ENCODE measurements at regions not wholly inside any gene's neighbourhood (a gene's known extent, or its start where the extent isn't known, plus 50 kb on each side); places are given as distances from the start of the nearest gene placed in this dataset.

DNA sequence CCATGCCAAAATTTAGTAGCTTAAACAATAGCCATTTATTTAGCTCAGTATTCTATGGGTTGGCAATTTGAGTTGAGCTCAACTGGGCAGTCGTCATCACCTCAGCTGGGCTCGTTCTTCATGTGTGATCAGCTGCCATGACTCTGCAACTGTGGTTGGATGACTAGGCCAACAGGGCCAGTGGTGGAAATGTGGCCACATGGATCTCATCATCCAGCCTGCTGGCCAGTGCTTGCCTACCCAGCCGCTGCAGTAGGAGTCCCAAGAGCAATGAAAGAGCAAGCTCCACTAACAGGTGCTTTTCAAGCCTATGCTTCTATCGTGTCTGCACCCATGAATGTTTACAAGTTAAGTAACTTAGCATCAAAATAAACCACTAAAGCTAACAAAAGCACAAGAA, 158.0 kb downstream of the ATPSCKMT start:
- Histone ChIP-seq H3K27ac (ENCODE audit: low read depth, low read length) (no peak overlapping the region), H3K9me3 (ENCODE audit: control insufficient read depth in 5 of 5, low read length in 5 of 5) (peaks cover 0 to 16% (median 10%) of the 10 kb centered on the region in 5 donors), H3K4me1 (ENCODE audit: control insufficient read depth in 5 of 5, insufficient read depth in 5 of 5, low read length in 5 of 5) (no peaks in the 10 kb centered on the region), H3K36me3 (ENCODE audit: control insufficient read depth in 5 of 5, insufficient read depth in 5 of 5, low read length in 5 of 5) (no peaks in the 10 kb centered on the region), H3K27me3 (ENCODE audit: control insufficient read depth in 5 of 5, insufficient read depth in 4 of 5, low read length in 5 of 5) (no peaks in the 10 kb centered on the region), H3K4me3 (ENCODE audit: low read depth in 1 of 5, low read length in 5 of 5) (no peak overlapping the region), H3K9ac (ENCODE audit: low read length in 5 of 5) (no peak overlapping the region)

DNA sequence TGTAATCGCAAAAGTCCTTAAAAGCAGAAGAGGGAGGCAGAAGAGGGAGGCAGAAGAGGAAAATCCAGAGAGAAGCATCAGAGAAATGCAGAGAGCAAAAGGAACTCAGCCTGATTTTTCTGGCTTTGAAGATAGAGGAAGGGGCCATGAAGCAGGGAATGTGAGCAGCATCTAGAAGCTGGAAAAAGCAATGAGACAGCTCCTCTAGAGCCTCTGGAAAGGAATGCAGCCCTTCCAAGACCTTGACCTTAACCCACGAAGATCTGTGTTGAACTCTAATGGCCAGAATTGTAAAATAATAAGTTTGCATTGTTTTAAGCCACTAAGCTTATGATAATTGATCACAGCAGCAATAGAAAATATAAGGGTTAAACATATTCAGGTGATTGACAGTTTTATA, 159.6 kb downstream of the ATPSCKMT start:
- Histone ChIP-seq H3K9ac (ENCODE audit: low read length in 5 of 5) (no peak overlapping the region), H3K4me1 (ENCODE audit: control insufficient read depth in 5 of 5, insufficient read depth in 5 of 5, low read length in 5 of 5) (no peaks in the 10 kb centered on the region), H3K27me3 (ENCODE audit: control insufficient read depth in 5 of 5, insufficient read depth in 4 of 5, low read length in 5 of 5) (no peaks in the 10 kb centered on the region), H3K36me3 (ENCODE audit: control insufficient read depth in 5 of 5, insufficient read depth in 5 of 5, low read length in 5 of 5) (no peaks in the 10 kb centered on the region), H3K9me3 (ENCODE audit: control insufficient read depth in 5 of 5, low read length in 5 of 5) (peaks cover 0 to 16% (median 10%) of the 10 kb centered on the region in 5 donors), H3K4me3 (ENCODE audit: low read depth in 1 of 5, low read length in 5 of 5) (no peak overlapping the region), H3K27ac (ENCODE audit: low read depth, low read length) (no peak overlapping the region)

DNA sequence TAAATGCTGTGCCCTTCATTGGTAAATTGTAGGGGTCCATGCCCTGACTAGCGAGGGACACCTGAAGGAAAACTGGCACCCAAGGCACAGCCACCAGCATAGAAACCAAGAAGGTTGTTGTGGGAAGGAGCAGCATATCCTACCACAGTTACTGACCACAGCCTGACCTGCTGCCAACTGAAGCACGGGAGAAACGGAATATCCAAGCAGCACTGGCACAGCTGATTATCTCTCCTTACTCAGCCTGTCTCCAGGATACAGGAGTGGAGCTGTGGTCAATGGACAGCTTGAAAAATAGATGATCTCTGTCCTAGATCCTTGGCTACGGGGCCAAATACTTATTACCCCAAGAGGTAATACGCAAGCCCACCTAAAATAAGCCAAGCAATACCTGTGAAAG, 164.5 kb downstream of the ATPSCKMT start:
- H3K4me1 ChIP-seq (ENCODE audit: control insufficient read depth in 5 of 5, insufficient read depth in 5 of 5, low read length in 5 of 5), result no peaks in the 10 kb centered on the region
- H3K4me3 ChIP-seq (ENCODE audit: low read depth in 1 of 5, low read length in 5 of 5), result no peak overlapping the region
- H3K27ac ChIP-seq (ENCODE audit: low read depth, low read length), result no peak overlapping the region
- no peaks in the 10 kb centered on the region for H3K27me3 ChIP-seq (ENCODE audit: control insufficient read depth in 5 of 5, insufficient read depth in 4 of 5, low read length in 5 of 5)
- H3K36me3 ChIP-seq (ENCODE audit: control insufficient read depth in 5 of 5, insufficient read depth in 5 of 5, low read length in 5 of 5), result no peaks in the 10 kb centered on the region
- no peak overlapping the region for H3K9ac ChIP-seq (ENCODE audit: low read length in 5 of 5)
- H3K9me3 ChIP-seq (ENCODE audit: control insufficient read depth in 5 of 5, low read length in 5 of 5), result peaks cover 0 to 9% (median 4%) of the 10 kb centered on the region in 5 donors

DNA sequence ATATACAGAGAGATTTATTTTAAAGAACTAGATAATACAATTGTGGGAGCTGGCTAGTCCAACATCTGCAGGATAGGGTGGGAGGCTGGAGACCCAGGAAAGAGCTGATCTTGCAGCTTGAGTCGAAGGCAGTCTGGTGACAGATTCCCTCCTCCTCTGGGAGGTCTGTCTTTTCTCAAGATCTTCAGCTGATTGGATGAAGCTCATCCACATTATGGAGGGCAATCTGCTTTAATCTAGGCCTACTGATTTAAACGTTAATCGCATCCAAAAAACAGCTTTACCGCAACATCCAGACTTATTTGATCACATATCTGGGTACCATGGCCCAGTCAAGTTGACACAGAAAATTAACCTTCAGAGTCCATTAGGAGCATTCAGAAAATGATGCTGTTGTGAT, 168.1 kb downstream of the ATPSCKMT start:
- H3K4me3 ChIP-seq (ENCODE audit: low read depth in 1 of 5, low read length in 5 of 5), result no peak overlapping the region
- no peak overlapping the region for H3K9ac ChIP-seq (ENCODE audit: low read length in 5 of 5)
- no peak overlapping the region for H3K27ac ChIP-seq (ENCODE audit: low read depth, low read length)
- H3K9me3 ChIP-seq (ENCODE audit: control insufficient read depth in 5 of 5, low read length in 5 of 5), result no peaks in the 10 kb centered on the region
- peaks cover 0 to 6% (median 0%) of the 10 kb centered on the region in 5 donors for H3K27me3 ChIP-seq (ENCODE audit: control insufficient read depth in 5 of 5, insufficient read depth in 4 of 5, low read length in 5 of 5)
- H3K36me3 ChIP-seq (ENCODE audit: control insufficient read depth in 5 of 5, insufficient read depth in 5 of 5, low read length in 5 of 5), result no peaks in the 10 kb centered on the region
- H3K4me1 ChIP-seq (ENCODE audit: control insufficient read depth in 5 of 5, insufficient read depth in 5 of 5, low read length in 5 of 5), result no peaks in the 10 kb centered on the region

DNA sequence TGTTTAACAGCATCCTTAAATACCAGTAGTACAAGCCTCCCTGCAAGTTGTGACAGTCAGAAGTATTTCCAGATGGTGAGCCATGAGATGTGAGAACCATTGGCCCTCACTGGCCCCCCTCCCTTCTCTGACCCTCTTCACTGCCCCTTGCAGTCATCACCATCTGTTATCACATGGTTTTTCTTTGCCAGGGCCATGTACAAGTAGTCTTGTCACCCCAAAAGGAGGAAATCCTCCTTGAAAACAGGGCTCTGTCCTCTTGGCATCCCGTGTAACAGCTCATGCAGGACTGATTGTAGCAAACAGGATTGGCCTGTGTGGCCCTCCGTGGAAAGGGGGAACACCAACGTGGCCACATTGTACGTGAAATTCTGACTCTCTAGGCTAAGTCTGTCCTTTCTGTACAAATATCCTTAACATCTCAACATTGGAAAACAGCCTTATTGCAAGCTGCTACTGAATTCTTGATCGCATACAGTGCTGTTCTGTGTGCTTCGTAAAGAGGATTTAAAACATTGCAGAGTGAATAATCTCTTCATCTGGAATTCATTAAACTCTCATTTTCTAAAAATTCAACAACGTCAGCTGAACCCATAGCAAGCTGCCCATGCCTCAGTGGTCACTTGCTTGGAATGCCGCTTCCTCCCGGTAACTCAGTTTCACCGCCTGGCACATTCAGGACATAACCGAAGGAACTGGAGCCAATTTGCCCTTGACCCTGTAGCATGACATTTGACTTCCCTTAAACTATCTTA, 171.7 kb downstream of the ATPSCKMT start:
- Histone ChIP-seq H3K27me3 (ENCODE audit: control insufficient read depth in 5 of 5, insufficient read depth in 4 of 5, low read length in 5 of 5) (peaks cover 0 to 6% (median 0%) of the 10 kb centered on the region in 5 donors), H3K9ac (ENCODE audit: low read length in 5 of 5) (no peak overlapping the region), H3K36me3 (ENCODE audit: control insufficient read depth in 5 of 5, insufficient read depth in 5 of 5, low read length in 5 of 5) (no peaks in the 10 kb centered on the region), H3K4me3 (ENCODE audit: low read depth in 1 of 5, low read length in 5 of 5) (no peak overlapping the region), H3K4me1 (ENCODE audit: control insufficient read depth in 5 of 5, insufficient read depth in 5 of 5, low read length in 5 of 5) (no peaks in the 10 kb centered on the region), H3K27ac (ENCODE audit: low read depth, low read length) (no peak overlapping the region), H3K9me3 (ENCODE audit: control insufficient read depth in 5 of 5, low read length in 5 of 5) (no peaks in the 10 kb centered on the region)

DNA sequence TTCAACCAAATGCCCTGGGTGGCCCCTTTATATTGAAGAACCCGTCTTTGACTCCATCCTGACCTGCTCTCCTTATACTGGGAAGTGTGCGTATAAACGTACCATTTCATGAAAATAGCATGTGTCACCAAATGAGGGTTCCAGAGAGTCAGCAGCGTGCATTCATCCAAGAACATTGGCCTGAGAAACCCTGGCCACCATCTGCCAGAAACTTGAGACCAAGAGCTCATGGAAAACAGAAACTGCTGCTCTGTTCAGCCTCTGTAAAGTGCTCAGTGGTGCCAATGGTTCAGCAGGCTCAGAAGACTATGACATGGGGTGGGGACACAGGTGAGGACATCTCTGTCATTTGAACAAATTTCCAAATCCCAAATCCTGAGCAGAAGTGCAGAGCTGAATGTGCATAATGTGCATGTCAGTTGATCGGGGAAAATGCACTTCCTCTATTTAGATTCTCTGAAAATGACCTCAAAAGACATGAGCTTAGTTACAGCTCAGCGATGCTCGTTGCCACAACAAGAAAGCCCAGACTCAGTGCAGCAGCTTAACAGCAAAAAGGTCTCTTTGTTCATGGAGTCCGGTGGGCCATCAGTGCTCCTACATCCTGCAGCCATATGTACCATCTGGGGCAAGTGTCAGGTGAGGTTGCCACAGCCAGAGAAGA, 176.1 kb downstream of the ATPSCKMT start:
- Histone ChIP-seq H3K27ac (ENCODE audit: low read depth, low read length) (no peak overlapping the region), H3K9ac (ENCODE audit: low read length in 5 of 5) (no peak overlapping the region), H3K9me3 (ENCODE audit: control insufficient read depth in 5 of 5, low read length in 5 of 5) (no peaks in the 10 kb centered on the region), H3K27me3 (ENCODE audit: control insufficient read depth in 5 of 5, insufficient read depth in 4 of 5, low read length in 5 of 5) (peaks cover 0 to 6% (median 0%) of the 10 kb centered on the region in 5 donors), H3K4me1 (ENCODE audit: control insufficient read depth in 5 of 5, insufficient read depth in 5 of 5, low read length in 5 of 5) (no peaks in the 10 kb centered on the region), H3K36me3 (ENCODE audit: control insufficient read depth in 5 of 5, insufficient read depth in 5 of 5, low read length in 5 of 5) (no peaks in the 10 kb centered on the region), H3K4me3 (ENCODE audit: low read depth in 1 of 5, low read length in 5 of 5) (no peak overlapping the region)

DNA sequence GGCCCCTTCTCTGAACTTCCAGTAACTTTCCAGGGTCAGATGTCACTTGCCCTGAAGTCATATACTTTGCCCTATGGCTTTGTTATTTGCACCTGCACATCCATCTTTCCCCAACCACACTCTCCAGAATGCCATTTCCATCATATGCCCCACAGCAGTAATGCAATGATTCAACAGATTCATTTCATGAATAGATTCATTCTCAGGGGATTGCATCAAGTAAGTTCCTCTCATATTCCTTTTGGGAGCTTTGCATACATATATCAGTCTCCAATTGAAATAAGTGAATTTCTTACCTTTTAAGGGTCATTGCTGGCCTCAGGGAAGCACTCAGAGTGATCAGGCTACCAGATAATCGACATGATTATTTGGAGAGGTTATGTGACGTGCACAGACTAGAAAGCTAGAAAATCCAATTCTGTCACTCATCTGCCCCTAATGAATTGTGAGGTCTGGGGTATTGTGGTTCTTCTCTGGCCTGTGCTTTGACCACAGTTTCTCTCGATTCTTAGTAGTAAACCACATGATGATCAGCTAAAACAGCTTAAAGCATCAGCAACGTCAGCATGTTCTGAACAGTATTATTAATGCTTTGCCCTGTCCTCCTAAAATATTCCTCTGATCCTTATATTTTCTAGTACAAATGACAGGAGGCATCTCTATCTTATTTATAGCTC, 179.9 kb downstream of the ATPSCKMT start:
- H3K4me3 ChIP-seq (ENCODE audit: low read depth in 1 of 5, low read length in 5 of 5), result no peak overlapping the region
- H3K9me3 ChIP-seq (ENCODE audit: control insufficient read depth in 5 of 5, low read length in 5 of 5), result no peaks in the 10 kb centered on the region
- no peak overlapping the region for H3K27ac ChIP-seq (ENCODE audit: low read depth, low read length)
- H3K27me3 ChIP-seq (ENCODE audit: control insufficient read depth in 5 of 5, insufficient read depth in 4 of 5, low read length in 5 of 5), result no peaks in the 10 kb centered on the region
- H3K4me1 ChIP-seq (ENCODE audit: control insufficient read depth in 5 of 5, insufficient read depth in 5 of 5, low read length in 5 of 5), result no peaks in the 10 kb centered on the region
- H3K9ac ChIP-seq (ENCODE audit: low read length in 5 of 5), result no peak overlapping the region
- H3K36me3 ChIP-seq (ENCODE audit: control insufficient read depth in 5 of 5, insufficient read depth in 5 of 5, low read length in 5 of 5), result no peaks in the 10 kb centered on the region

DNA sequence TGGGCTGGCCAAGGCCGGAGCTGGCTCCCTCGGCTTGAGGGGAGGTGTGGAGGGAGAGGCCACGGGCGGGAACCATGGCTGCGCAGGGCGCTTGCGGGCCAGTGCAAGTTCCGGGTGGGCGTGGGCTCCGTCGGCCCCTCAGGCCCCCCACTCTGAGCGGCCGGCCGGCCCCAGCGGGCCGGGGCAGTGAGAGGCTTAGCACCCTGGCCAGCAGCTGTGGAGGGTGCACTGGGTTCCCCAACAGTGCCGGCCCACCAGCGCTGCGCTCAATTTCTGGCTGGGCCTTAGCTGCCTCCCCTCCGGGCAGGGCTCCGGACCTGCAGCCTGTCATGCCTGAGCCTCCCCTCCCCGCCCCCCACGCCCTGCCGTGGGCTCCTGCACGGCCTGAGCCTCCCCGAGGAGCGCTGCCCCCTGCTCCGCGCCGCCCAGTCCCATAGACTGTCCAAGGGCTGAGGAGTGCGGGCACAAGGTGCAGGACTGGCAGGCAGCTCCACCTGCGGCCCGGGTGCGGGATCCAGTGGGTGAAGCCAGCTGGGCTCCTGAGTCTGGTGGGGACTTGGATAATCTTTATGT, 184.2 kb downstream of the ATPSCKMT start:
- Histone ChIP-seq H3K36me3 (ENCODE audit: control insufficient read depth in 5 of 5, insufficient read depth in 5 of 5, low read length in 5 of 5) (no peaks in the 10 kb centered on the region), H3K4me1 (ENCODE audit: control insufficient read depth in 5 of 5, insufficient read depth in 5 of 5, low read length in 5 of 5) (no peaks in the 10 kb centered on the region), H3K9me3 (ENCODE audit: control insufficient read depth in 5 of 5, low read length in 5 of 5) (no peaks in the 10 kb centered on the region), H3K4me3 (ENCODE audit: low read depth in 1 of 5, low read length in 5 of 5) (no peak overlapping the region), H3K27me3 (ENCODE audit: control insufficient read depth in 5 of 5, insufficient read depth in 4 of 5, low read length in 5 of 5) (no peaks in the 10 kb centered on the region), H3K27ac (ENCODE audit: low read depth, low read length) (no peak overlapping the region), H3K9ac (ENCODE audit: low read length in 5 of 5) (no peak overlapping the region)

DNA sequence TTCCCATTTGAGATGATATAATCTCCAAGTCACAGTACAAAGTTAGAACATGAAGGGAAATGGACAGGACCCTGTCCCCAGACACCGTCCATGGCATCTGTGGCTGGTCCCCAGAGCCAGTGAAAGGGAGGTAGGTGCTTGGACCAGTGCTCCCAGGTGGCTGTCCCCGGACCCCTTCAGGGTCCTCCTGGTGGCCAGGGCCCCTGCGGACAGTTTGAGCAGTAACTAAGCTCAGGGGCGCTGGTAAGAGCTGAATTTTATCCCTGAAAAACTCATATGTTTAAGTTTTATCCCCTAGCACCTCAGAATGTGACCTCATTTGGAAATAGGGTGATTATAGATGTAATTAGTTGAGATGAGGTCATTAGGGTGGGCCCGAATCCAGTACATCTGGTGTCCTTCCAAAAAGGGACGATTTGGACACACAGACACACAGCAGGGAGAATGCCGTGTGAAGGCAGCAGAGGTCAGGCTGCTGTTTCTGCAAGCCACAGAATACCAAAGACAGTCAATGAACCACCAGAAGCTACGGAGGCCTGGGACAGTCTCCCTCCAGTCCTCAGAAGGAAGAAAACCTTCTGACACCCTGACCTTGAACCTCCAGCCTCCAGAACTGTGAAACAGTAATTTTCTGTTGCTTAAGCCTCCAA, 185.0 kb downstream of the ATPSCKMT start:
- no peaks in the 10 kb centered on the region for H3K27me3 ChIP-seq (ENCODE audit: control insufficient read depth in 5 of 5, insufficient read depth in 4 of 5, low read length in 5 of 5)
- no peaks in the 10 kb centered on the region for H3K9me3 ChIP-seq (ENCODE audit: control insufficient read depth in 5 of 5, low read length in 5 of 5)
- no peaks in the 10 kb centered on the region for H3K4me1 ChIP-seq (ENCODE audit: control insufficient read depth in 5 of 5, insufficient read depth in 5 of 5, low read length in 5 of 5)
- no peaks in the 10 kb centered on the region for H3K36me3 ChIP-seq (ENCODE audit: control insufficient read depth in 5 of 5, insufficient read depth in 5 of 5, low read length in 5 of 5)
- no peak overlapping the region for H3K9ac ChIP-seq (ENCODE audit: low read length in 5 of 5)
- H3K4me3 ChIP-seq (ENCODE audit: low read depth in 1 of 5, low read length in 5 of 5), result no peak overlapping the region
- no peak overlapping the region for H3K27ac ChIP-seq (ENCODE audit: low read depth, low read length)

Measured in subcutaneous abdominal adipose tissue (tissue), 5 donors.